EH (cell line): ENCODE measurements at regions not wholly inside any gene's neighbourhood (a gene's known extent, or its start where the extent isn't known, plus 50 kb on each side); places are given as distances from the start of the nearest gene placed in this dataset.
"Not testable (repeated sequence)": the region's sequence is repeated elsewhere in the genome, so short reads cannot be mapped to it uniquely, and the experiment has no call there.

Experiments used
- DNase-seq: peaks from one replicate; pipeline ENCODE4 v3.0.0-alpha.2; 2015; ENCODE audit warnings: low read depth

- no peak for DNase-seq
Observed at GRCh38 chr21:22763442-22763841, 1765.2 kb downstream of the NCAM2 start.

GRCh38 chr21:22764222-22764621, 1766.0 kb downstream of the NCAM2 start:
- DNase-seq, result no peak

GRCh38 chr21:22791376-22791775, 1793.2 kb downstream of the NCAM2 start:
- DNase-seq, result no peak

GRCh38 chr21:22791986-22792560, 1793.9 kb downstream of the NCAM2 start:
- peak; percentile 32 for DNase-seq

GRCh38 chr21:22795091-22795490, 1796.9 kb downstream of the NCAM2 start:
- DNase-seq, result no peak

- DNase-seq, result no peak
Observed at GRCh38 chr21:22795644-22796043, 1797.4 kb downstream of the NCAM2 start.

- DNase-seq, result no peak
Observed at GRCh38 chr21:22796147-22796546, 1797.9 kb downstream of the NCAM2 start.

GRCh38 chr21:22804151-22804550, 1805.9 kb downstream of the NCAM2 start:
- no peak for DNase-seq

GRCh38 chr21:22806278-22806677, 1808.1 kb downstream of the NCAM2 start:
- DNase-seq, result no peak

GRCh38 chr21:22813201-22813600, 1815.0 kb downstream of the NCAM2 start:
- DNase-seq, result no peak

- DNase-seq, result not testable (repeated sequence)
Observed at GRCh38 chr21:22818681-22819485, 1820.7 kb downstream of the NCAM2 start.

- no peak for DNase-seq
Observed at GRCh38 chr21:22827422-22827821, 1829.2 kb downstream of the NCAM2 start.

GRCh38 chr21:22842875-22843274, 1844.7 kb downstream of the NCAM2 start:
- no peak for DNase-seq

- no peak for DNase-seq
Observed at GRCh38 chr21:22855581-22855980, 1857.4 kb downstream of the NCAM2 start.

- DNase-seq, result no peak
Observed at GRCh38 chr21:22871692-22872091, 1873.5 kb downstream of the NCAM2 start.

GRCh38 chr21:22880573-22880972, 1882.4 kb downstream of the NCAM2 start:
- no peak for DNase-seq

- no peak for DNase-seq
Observed at GRCh38 chr21:22881131-22881530, 1882.9 kb downstream of the NCAM2 start.

- DNase-seq, result no peak
Observed at GRCh38 chr21:22885079-22885478, 1886.9 kb downstream of the NCAM2 start.

GRCh38 chr21:22885614-22886013, 1887.4 kb downstream of the NCAM2 start:
- no peak for DNase-seq

- DNase-seq, result no peak
Observed at GRCh38 chr21:22889445-22889844, 1891.2 kb downstream of the NCAM2 start.

GRCh38 chr21:22890656-22891055, 1892.4 kb downstream of the NCAM2 start:
- DNase-seq, result no peak

GRCh38 chr21:22892028-22892427, 1893.8 kb downstream of the NCAM2 start:
- DNase-seq, result no peak

- no peak for DNase-seq
Observed at GRCh38 chr21:22892740-22893139, 1894.5 kb downstream of the NCAM2 start.
